Activated CD8-positive, alpha-beta T cell treated with anti-CD3 and anti-CD28 coated beads, Interleukin-2, amount 10 ng/mL, durations not matched to agents 7 days and 5 days (primary cell): ENCODE measurements at regions not wholly inside any gene's neighbourhood (a gene's known extent, or its start where the extent isn't known, plus 50 kb on each side); places are given as distances from the start of the nearest gene placed in this dataset.
"Not testable (repeated sequence)": the region's sequence is repeated elsewhere in the genome, so short reads cannot be mapped to it uniquely, and the experiment has no call there.

ENCODE experiments used
- ATAC-seq: fragments of 150-1000 bp; cut with Tn5 transposase; one replicate; pipeline ENCODE4 v1.10.0; 2021; ENCODE audit warnings: moderate library complexity
- CTCF ChIA-PET: fragments of 350-600 bp; sonication (Branson Sonifier 250); formaldehyde crosslinking; loops from one replicate; lab custom pipeline; 2021; ENCODE audit warnings: antibody characterized with exemption; lab: Charles Lee
- POLR2A ChIA-PET: fragments of 350-600 bp; sonication (Branson Sonifier 250); formaldehyde crosslinking; loops from one replicate; lab custom pipeline; 2021; ENCODE audit warnings: antibody characterized with exemption; lab: Charles Lee
- DNase-seq: peaks from one replicate; pipeline ENCODE4 v3.0.0-alpha.2; 2020
- H3K27ac Mint-ChIP-seq: one replicate; pipeline ENCODE4 v1.8.0; 2021; ENCODE audit warnings: mild to moderate bottlenecking, mixed read lengths
- H3K27me3 Mint-ChIP-seq: one replicate; pipeline ENCODE4 v1.8.0; 2021; ENCODE audit warnings: low read depth, mixed read lengths
- H3K36me3 Mint-ChIP-seq: one replicate; pipeline ENCODE4 v1.8.0; 2021; ENCODE audit warnings: low read depth, mixed read lengths
- H3K4me1 Mint-ChIP-seq: one replicate; pipeline ENCODE4 v1.8.0; 2021; ENCODE audit warnings: low read depth, mixed read lengths
- H3K4me3 Mint-ChIP-seq: one replicate; pipeline ENCODE4 v1.8.0; 2021; ENCODE audit warnings: mild to moderate bottlenecking, mixed read lengths
- H3K9me3 Mint-ChIP-seq: one replicate; pipeline ENCODE4 v1.8.0; 2022; ENCODE audit warnings: mixed read lengths; ENCODE audit not compliant: insufficient read depth

- H3K36me3 Mint-ChIP-seq, result no peaks in the 10 kb centered on the region
- ChIA-PET CTCF (no interaction called here), POLR2A (no interaction called here)
- no peak for DNase-seq
- no peaks in the 10 kb centered on the region for H3K9me3 Mint-ChIP-seq
- ATAC-seq, result no peak
- no peak overlapping the region for H3K4me3 Mint-ChIP-seq
- no peaks in the 10 kb centered on the region for H3K27me3 Mint-ChIP-seq
- no peaks in the 10 kb centered on the region for H3K4me1 Mint-ChIP-seq
- H3K27ac Mint-ChIP-seq, result no peak overlapping the region
These were observed 117.0 kb upstream of the PLD5 start for GRCh38 chr1:242641461-242641860.

- no peak for DNase-seq
- no peaks in the 10 kb centered on the region for H3K27me3 Mint-ChIP-seq
- H3K4me3 Mint-ChIP-seq, result no peak overlapping the region
- no peak overlapping the region for H3K27ac Mint-ChIP-seq
- no peaks in the 10 kb centered on the region for H3K4me1 Mint-ChIP-seq
- CTCF ChIA-PET, result no interaction called here
- no peak for ATAC-seq
- no peaks in the 10 kb centered on the region for H3K9me3 Mint-ChIP-seq
- no peaks in the 10 kb centered on the region for H3K36me3 Mint-ChIP-seq
- POLR2A ChIA-PET, result no interaction called here
These were observed 114.6 kb upstream of the PLD5 start for GRCh38 chr1:242639104-242639503.

GRCh38 chr1:242634732-242635131, 110.2 kb upstream of the PLD5 start:
- POLR2A ChIA-PET, result no interaction called here
- Mint-ChIP-seq H3K27me3 (no peaks in the 10 kb centered on the region), H3K36me3 (no peaks in the 10 kb centered on the region), H3K27ac (no peak overlapping the region), H3K4me3 (no peak overlapping the region), H3K9me3 (no peaks in the 10 kb centered on the region), H3K4me1 (no peaks in the 10 kb centered on the region)
- DNase-seq (no peak), ATAC-seq (no peak)
- CTCF ChIA-PET, result no interaction called here

- ATAC-seq (no peak), DNase-seq (no peak)
- no peak overlapping the region for H3K4me3 Mint-ChIP-seq
- no peaks in the 10 kb centered on the region for H3K27me3 Mint-ChIP-seq
- no peaks in the 10 kb centered on the region for H3K9me3 Mint-ChIP-seq
- H3K27ac Mint-ChIP-seq, result no peak overlapping the region
- H3K4me1 Mint-ChIP-seq, result no peaks in the 10 kb centered on the region
- ChIA-PET POLR2A (no interaction called here), CTCF (no interaction called here)
- no peaks in the 10 kb centered on the region for H3K36me3 Mint-ChIP-seq
These were observed 104.9 kb upstream of the PLD5 start for GRCh38 chr1:242629396-242629795.

- DNase-seq, result no peak
- Mint-ChIP-seq H3K4me3 (no peak overlapping the region), H3K4me1 (no peaks in the 10 kb centered on the region), H3K27me3 (no peaks in the 10 kb centered on the region), H3K9me3 (no peaks in the 10 kb centered on the region), H3K27ac (no peak overlapping the region), H3K36me3 (no peaks in the 10 kb centered on the region)
- ChIA-PET POLR2A (no interaction called here), CTCF (no interaction called here)
- no peak for ATAC-seq
These were observed 99.3 kb upstream of the PLD5 start for GRCh38 chr1:242623756-242624155.

GRCh38 chr1:242623119-242623518, 98.6 kb upstream of the PLD5 start:
- H3K27ac Mint-ChIP-seq, result no peak overlapping the region
- no peak for ATAC-seq
- DNase-seq, result no peak
- no peaks in the 10 kb centered on the region for H3K4me1 Mint-ChIP-seq
- CTCF ChIA-PET, result no interaction called here
- H3K9me3 Mint-ChIP-seq, result no peaks in the 10 kb centered on the region
- no peak overlapping the region for H3K4me3 Mint-ChIP-seq
- POLR2A ChIA-PET, result no interaction called here
- no peaks in the 10 kb centered on the region for H3K36me3 Mint-ChIP-seq
- no peaks in the 10 kb centered on the region for H3K27me3 Mint-ChIP-seq

GRCh38 chr1:242613266-242613815, 88.8 kb upstream of the PLD5 start:
- Mint-ChIP-seq H3K4me3 (no peak overlapping the region), H3K36me3 (no peaks in the 10 kb centered on the region), H3K9me3 (no peaks in the 10 kb centered on the region), H3K27ac (no peak overlapping the region), H3K4me1 (no peaks in the 10 kb centered on the region), H3K27me3 (no peaks in the 10 kb centered on the region)
- CTCF ChIA-PET, result interaction anchor here (1.1 kb wide), 1 partner anchor 39 kb away, joined by 3 read pairs; no protein-coding TSS in a partner anchor
- POLR2A ChIA-PET, result no interaction called here
- ATAC-seq, result no peak
- DNase-seq, result no peak

- Mint-ChIP-seq H3K4me1 (no peaks in the 10 kb centered on the region), H3K36me3 (no peaks in the 10 kb centered on the region), H3K4me3 (no peak overlapping the region), H3K27me3 (no peaks in the 10 kb centered on the region), H3K9me3 (no peaks in the 10 kb centered on the region), H3K27ac (no peak overlapping the region)
- POLR2A ChIA-PET, result no interaction called here
- ATAC-seq (no peak), DNase-seq (no peak)
- CTCF ChIA-PET, result no interaction called here
These were observed 85.7 kb upstream of the PLD5 start for GRCh38 chr1:242610209-242610608.

GRCh38 chr1:242605521-242605920, 81.0 kb upstream of the PLD5 start:
- no peaks in the 10 kb centered on the region for H3K36me3 Mint-ChIP-seq
- no peak for DNase-seq
- H3K4me1 Mint-ChIP-seq, result no peaks in the 10 kb centered on the region
- POLR2A ChIA-PET, result interaction anchor here (0.6 kb wide), 1 partner anchor 19 kb away, joined by 3 read pairs; no protein-coding TSS in a partner anchor
- H3K9me3 Mint-ChIP-seq, result no peaks in the 10 kb centered on the region
- ATAC-seq, result no peak
- no peak overlapping the region for H3K27ac Mint-ChIP-seq
- no peaks in the 10 kb centered on the region for H3K27me3 Mint-ChIP-seq
- CTCF ChIA-PET, result no interaction called here
- no peak overlapping the region for H3K4me3 Mint-ChIP-seq

- H3K36me3 Mint-ChIP-seq, result no peaks in the 10 kb centered on the region
- H3K9me3 Mint-ChIP-seq, result no peaks in the 10 kb centered on the region
- CTCF ChIA-PET, result no interaction called here
- POLR2A ChIA-PET, result no interaction called here
- no peak overlapping the region for H3K4me3 Mint-ChIP-seq
- no peaks in the 10 kb centered on the region for H3K4me1 Mint-ChIP-seq
- H3K27ac Mint-ChIP-seq, result no peak overlapping the region
- no peaks in the 10 kb centered on the region for H3K27me3 Mint-ChIP-seq
- no peak for DNase-seq
- ATAC-seq, result no peak
These were observed 77.5 kb upstream of the PLD5 start for GRCh38 chr1:242602001-242602400.

GRCh38 chr1:242593756-242594155, 69.3 kb upstream of the PLD5 start:
- DNase-seq, POLR2A ChIA-PET, H3K36me3 Mint-ChIP-seq, H3K4me3 Mint-ChIP-seq, ATAC-seq, H3K4me1 Mint-ChIP-seq, CTCF ChIA-PET, H3K27me3 Mint-ChIP-seq, H3K27ac Mint-ChIP-seq, H3K9me3 Mint-ChIP-seq: not testable (repeated sequence)

GRCh38 chr1:242586360-242586680, 61.8 kb upstream of the PLD5 start:
- H3K9me3 Mint-ChIP-seq, result no peaks in the 10 kb centered on the region
- ATAC-seq (no peak), DNase-seq (no peak)
- no peaks in the 10 kb centered on the region for H3K4me1 Mint-ChIP-seq
- CTCF ChIA-PET, result no interaction called here
- POLR2A ChIA-PET, result no interaction called here
- no peaks in the 10 kb centered on the region for H3K36me3 Mint-ChIP-seq
- no peak overlapping the region for H3K4me3 Mint-ChIP-seq
- no peak overlapping the region for H3K27ac Mint-ChIP-seq
- no peaks in the 10 kb centered on the region for H3K27me3 Mint-ChIP-seq

GRCh38 chr1:242585616-242586359, 61.3 kb upstream of the PLD5 start:
- ChIA-PET CTCF (no interaction called here), POLR2A (no interaction called here)

More at GRCh38 chr1:242585616-242586359, 61.3 kb upstream of the PLD5 start:
- no peaks in the 10 kb centered on the region for H3K9me3 Mint-ChIP-seq
- ATAC-seq (no peak), DNase-seq (no peak)
- no peak overlapping the region for H3K27ac Mint-ChIP-seq
- H3K4me3 Mint-ChIP-seq, result no peak overlapping the region
- no peaks in the 10 kb centered on the region for H3K27me3 Mint-ChIP-seq
- no peaks in the 10 kb centered on the region for H3K36me3 Mint-ChIP-seq
- no peaks in the 10 kb centered on the region for H3K4me1 Mint-ChIP-seq
